ENCODE measurements at regions not wholly inside any gene's neighbourhood (a gene's known extent, or its start where the extent isn't known, plus 50 kb on each side); places are given as distances from the start of the nearest gene placed in this dataset.
"Not testable (repeated sequence)": the region's sequence is repeated elsewhere in the genome, so short reads cannot be mapped to it uniquely, and the experiment has no call there.

- no peak overlapping the region for H3K27ac ChIP-seq
- H3K4me1 ChIP-seq = no peaks in the 10 kb centered on the region
- H3K9me3 ChIP-seq = no peaks in the 10 kb centered on the region
- no peak for DNase-seq
- no peaks in the 10 kb centered on the region for H3K36me3 ChIP-seq
- H3K27me3 ChIP-seq = no peaks in the 10 kb centered on the region
- TF ChIP-seq POLR2A (IDR thresholded peaks at IDR 0.05) (no peak), CTCF (IDR thresholded peaks at IDR 0.05) (peak; percentile 24 to 65 (median 55))
- no peak overlapping the region for H3K4me3 ChIP-seq
These were observed 73.3 kb downstream of the OTOR start for GRCh38 chr20:16821211-16822089.

GRCh38 chr20:16824664-16825063, 76.5 kb downstream of the OTOR start:
- Histone ChIP-seq H3K9me3 (no peaks in the 10 kb centered on the region), H3K27me3 (no peaks in the 10 kb centered on the region), H3K36me3 (no peaks in the 10 kb centered on the region), H3K4me3 (no peak overlapping the region), H3K27ac (no peak overlapping the region), H3K4me1 (no peaks in the 10 kb centered on the region)
- no peak for TF ChIP-seq POLR2A (IDR thresholded peaks at IDR 0.05)
- no peak for TF ChIP-seq CTCF (IDR thresholded peaks at IDR 0.05)
- DNase-seq = no peak

GRCh38 chr20:16828666-16829305, 80.6 kb downstream of the OTOR start:
- no peaks in the 10 kb centered on the region for H3K27me3 ChIP-seq
- H3K4me3 ChIP-seq = no peak overlapping the region
- no peak for DNase-seq
- TF ChIP-seq POLR2A (IDR thresholded peaks at IDR 0.05) (no peak), CTCF (IDR thresholded peaks at IDR 0.05) (no peak)
- H3K27ac ChIP-seq = no peak overlapping the region
- H3K9me3 ChIP-seq = no peaks in the 10 kb centered on the region
- H3K36me3 ChIP-seq = no peaks in the 10 kb centered on the region
- no peaks in the 10 kb centered on the region for H3K4me1 ChIP-seq

GRCh38 chr20:16835690-16836089, 87.5 kb downstream of the OTOR start:
- not testable (repeated sequence) for H3K27me3 ChIP-seq, H3K36me3 ChIP-seq, H3K9me3 ChIP-seq, H3K4me1 ChIP-seq, H3K4me3 ChIP-seq, H3K27ac ChIP-seq, DNase-seq

DNA sequence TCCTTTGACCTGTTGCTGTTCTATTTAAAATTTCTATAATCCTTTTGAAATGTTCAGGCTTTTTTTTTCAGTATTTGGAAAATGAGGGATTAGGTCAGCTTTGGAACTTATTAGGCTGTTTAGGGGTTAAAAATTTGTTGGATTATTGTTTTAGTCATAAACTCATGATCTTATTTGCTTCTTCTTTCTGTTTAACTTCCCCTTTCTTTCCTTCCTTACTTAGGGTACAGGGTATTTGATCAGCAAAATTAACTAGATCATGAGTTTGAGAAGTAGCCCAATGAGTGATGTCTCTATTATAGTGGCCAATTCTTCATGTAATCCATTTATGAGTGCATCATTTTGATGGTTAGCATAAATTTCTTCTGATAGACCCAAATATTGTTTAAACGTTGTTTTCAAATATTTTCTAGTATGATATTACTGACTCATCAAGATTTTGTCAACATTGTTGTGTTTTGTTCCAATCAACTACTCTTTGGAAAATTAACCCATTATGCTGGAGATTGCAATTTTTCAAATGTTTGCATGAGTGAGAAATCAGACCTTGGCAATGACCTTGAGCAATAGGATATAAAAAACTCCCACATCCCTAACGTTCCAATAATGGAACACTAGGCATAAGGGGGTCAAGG, 94.4 kb downstream of the OTOR start:
- Histone ChIP-seq H3K9me3 (no peaks in the 10 kb centered on the region), H3K27ac (no peak overlapping the region), H3K4me1 (no peaks in the 10 kb centered on the region), H3K27me3 (no peaks in the 10 kb centered on the region), H3K36me3 (no peaks in the 10 kb centered on the region), H3K4me3 (no peak overlapping the region)
- TF ChIP-seq POLR2A (IDR thresholded peaks at IDR 0.05) (no peak), CTCF (IDR thresholded peaks at IDR 0.05) (no peak)
- DNase-seq = no peak

- H3K4me3 ChIP-seq = no peak overlapping the region
- no peaks in the 10 kb centered on the region for H3K4me1 ChIP-seq
- DNase-seq = no peak
- no peak overlapping the region for H3K27ac ChIP-seq
- H3K36me3 ChIP-seq = no peaks in the 10 kb centered on the region
- no peaks in the 10 kb centered on the region for H3K27me3 ChIP-seq
- H3K9me3 ChIP-seq = no peaks in the 10 kb centered on the region
- TF ChIP-seq CTCF (IDR thresholded peaks at IDR 0.05) (no peak), POLR2A (IDR thresholded peaks at IDR 0.05) (no peak)
These were observed 96.2 kb downstream of the OTOR start for GRCh38 chr20:16844406-16844805.

Measured in Peyer's patch (tissue), 4 donors.